H1 (cell line): ENCODE measurements at regions not wholly inside any gene's neighbourhood (a gene's known extent, or its start where the extent isn't known, plus 50 kb on each side); places are given as distances from the start of the nearest gene placed in this dataset.
A peak's percentile ranks its signal among the peaks of the same experiment; 100 is the strongest.

ENCODE experiments used
- CTCF ChIA-PET: fragments of 300-600 bp; sonication (Branson Sonifier 250); formaldehyde crosslinking; loops from one replicate; lab custom pipeline; 2021; ENCODE audit not compliant: partially characterized antibody; lab: Charles Lee
- POLR2A ChIA-PET: fragments of 300-600 bp; sonication (Branson Sonifier 250); formaldehyde crosslinking; loops from one replicate; lab custom pipeline; 2021; ENCODE audit warnings: inconsistent platforms; ENCODE audit not compliant: partially characterized antibody; lab: Charles Lee
- DNase-seq, 2 experiments: peaks; one replicate each; pipeline versions ENCODE4 v3.0.0 to v3.0.0-alpha.2; 2010 to 2022; ENCODE audit warnings: low spot score in 2 of 2, low read depth in 1 of 2, mixed read lengths in 1 of 2
- FAIRE-seq: peaks from 2 replicates; lab custom pipeline; 2011; peaks lifted over from hg19 to GRCh38; lab: Jason Lieb, UNC
- H2AFZ ChIP-seq: 2 replicates; pipeline ENCODE4 v1.8.1; 2012; ENCODE audit warnings: low read length, inconsistent platforms
- H2AK5ac ChIP-seq: 2 replicates; pipeline ENCODE4 v1.6.1; 2013; ENCODE audit warnings: low read depth, low read length
- H2BK120ac ChIP-seq: replicated peaks from 2 replicates; pipeline ENCODE3; 2013; ENCODE audit warnings: low read depth, low read length, inconsistent platforms
- H2BK12ac ChIP-seq: 2 replicates; pipeline ENCODE4 v1.6.1; 2013; ENCODE audit warnings: low read depth, low read length
- H2BK15ac ChIP-seq: 2 replicates; pipeline ENCODE4 v1.6.1; 2013; ENCODE audit warnings: low read length
- H2BK20ac ChIP-seq: 2 replicates; pipeline ENCODE4 v1.6.1; 2013; ENCODE audit warnings: low read length
- H2BK5ac ChIP-seq: 2 replicates; pipeline ENCODE4 v1.6.1; 2013; ENCODE audit warnings: low read depth, low read length
- H3K14ac ChIP-seq: 2 replicates; pipeline ENCODE4 v1.6.1; 2013; ENCODE audit warnings: inconsistent platforms; ENCODE audit not compliant: insufficient read length
- H3K18ac ChIP-seq: 2 replicates; pipeline ENCODE4 v1.6.1; 2013; ENCODE audit warnings: low read length; ENCODE audit errors: extremely low read depth
- H3K23ac ChIP-seq: 2 replicates; pipeline ENCODE4 v1.6.1; 2013; ENCODE audit warnings: inconsistent platforms; ENCODE audit not compliant: insufficient read length
- H3K23me2 ChIP-seq: 2 replicates; pipeline ENCODE4 v1.6.1; 2013; ENCODE audit warnings: low read depth, low read length
- H3K27ac ChIP-seq: 2 replicates; pipeline ENCODE4 v1.6.1; 2011; ENCODE audit warnings: low read depth, low read length, inconsistent platforms
- H3K27me3 ChIP-seq, 4 experiments: replicated peaks in 1 of 4; 1 replicate in 1 of 4; 2 replicates in 3 of 4; pipeline versions ENCODE4 v1.6.1 to v1.8.1; 2011 to 2013; ENCODE audit warnings: low read length in 3 of 4, mild to moderate bottlenecking in 3 of 4, inconsistent platforms in 2 of 4, mixed read lengths in 2 of 4, moderate library complexity in 1 of 4; ENCODE audit not compliant: control insufficient read depth in 3 of 4, insufficient read depth in 3 of 4; ENCODE audit errors: extremely low read depth in 1 of 4
- H3K36me3 ChIP-seq, 4 experiments: 2 replicates each; pipeline versions ENCODE4 v1.6.1 to v1.8.1; 2011 to 2013; ENCODE audit warnings: mild to moderate bottlenecking in 4 of 4, low read length in 3 of 4, moderate library complexity in 2 of 4, control low read depth in 1 of 4, inconsistent platforms in 1 of 4; ENCODE audit not compliant: insufficient read depth in 4 of 4, control insufficient read depth in 2 of 4
- H3K4ac ChIP-seq: replicated peaks from 2 replicates; pipeline ENCODE3; 2013; ENCODE audit warnings: low read length, low read depth, mixed read lengths, inconsistent platforms; ENCODE audit not compliant: insufficient read length
- H3K4me1 ChIP-seq, 4 experiments: replicated peaks in 1 of 4; 1 replicate in 1 of 4; 2 replicates in 3 of 4; pipeline versions ENCODE4 v1.6.1 to v1.8.1; 2011 to 2013; ENCODE audit warnings: low read length in 3 of 4, inconsistent platforms in 2 of 4, mixed read lengths in 1 of 4; ENCODE audit not compliant: insufficient read depth in 4 of 4, control insufficient read depth in 3 of 4
- H3K4me2 ChIP-seq, 2 experiments: 2 replicates each; pipeline versions ENCODE4 v1.6.1 to v1.8.1; 2011 to 2013; ENCODE audit warnings: low read depth in 2 of 2, low read length in 2 of 2, control low read depth in 1 of 2, inconsistent platforms in 1 of 2, mild to moderate bottlenecking in 1 of 2; ENCODE audit not compliant: insufficient read depth in 1 of 2
- H3K4me3 ChIP-seq, 4 experiments: fragments of 200-600, 300-600 bp in 1 of 4; sonication (generic), shearing (Covaris generic), sonication (Bioruptor Twin) in 1 of 4; 2 replicates each; pipeline versions ENCODE4 v1.5.1 to v1.8.1; 2011 to 2016; ENCODE audit warnings: low read length in 4 of 4, low read depth in 3 of 4, control low read depth in 2 of 4, inconsistent platforms in 2 of 4, mild to moderate bottlenecking in 2 of 4, mixed read lengths in 1 of 4, moderate library complexity in 1 of 4; ENCODE audit not compliant: insufficient read depth in 2 of 4; ENCODE audit errors: extremely low read depth in 1 of 4
- H3K56ac ChIP-seq: replicated peaks from 2 replicates; pipeline ENCODE3; 2013; ENCODE audit warnings: low read depth, mild to moderate bottlenecking, mixed read lengths, low read length, inconsistent platforms; ENCODE audit not compliant: insufficient read length
- H3K79me1 ChIP-seq: 2 replicates; pipeline ENCODE4 v1.6.1; 2013; ENCODE audit warnings: low read depth, low read length, control low read depth
- H3K79me2 ChIP-seq, 2 experiments: 2 replicates each; pipeline versions ENCODE4 v1.6.1 to v1.8.1; 2012 to 2013; ENCODE audit warnings: low read length in 2 of 2, mild to moderate bottlenecking in 2 of 2, inconsistent platforms in 1 of 2; ENCODE audit not compliant: insufficient read depth in 2 of 2, control insufficient read depth in 1 of 2
- H3K9ac ChIP-seq, 4 experiments: replicated peaks in 1 of 4; 1 replicate in 1 of 4; 2 replicates in 3 of 4; pipeline versions ENCODE4 v1.6.1 to v1.8.1; 2011 to 2013; ENCODE audit warnings: low read depth in 3 of 4, low read length in 3 of 4, control low read depth in 2 of 4, mild to moderate bottlenecking in 2 of 4, moderate library complexity in 2 of 4, inconsistent platforms in 1 of 4; ENCODE audit errors: extremely low read depth in 1 of 4
- H3K9me3 ChIP-seq, 2 experiments: 2 replicates each; pipeline versions ENCODE4 v1.6.1 to v1.8.1; 2012 to 2013; ENCODE audit warnings: mild to moderate bottlenecking in 2 of 2, moderate library complexity in 2 of 2, control low read depth in 1 of 2, inconsistent platforms in 1 of 2, low read depth in 1 of 2, low read length in 1 of 2, mixed read lengths in 1 of 2; ENCODE audit not compliant: insufficient read depth in 2 of 2
- H4K20me1 ChIP-seq, 2 experiments: replicated peaks in 1 of 2; 2 replicates each; pipeline versions ENCODE3 to v1.8.1; 2011 to 2013; ENCODE audit warnings: inconsistent platforms in 2 of 2, low read length in 2 of 2, mild to moderate bottlenecking in 1 of 2; ENCODE audit not compliant: insufficient read depth in 2 of 2, control insufficient read depth in 1 of 2
- H4K5ac ChIP-seq: 2 replicates; pipeline ENCODE4 v1.6.1; 2013; ENCODE audit warnings: low read length, low read depth, mixed read lengths, inconsistent platforms; ENCODE audit not compliant: insufficient read length
- H4K8ac ChIP-seq: 2 replicates; pipeline ENCODE4 v1.8.0; 2013; ENCODE audit warnings: mild to moderate bottlenecking, moderate library complexity, low read length, inconsistent platforms; ENCODE audit not compliant: insufficient read depth; ENCODE audit errors: extremely low read depth
- H4K91ac ChIP-seq: replicated peaks from 2 replicates; pipeline ENCODE3; 2013; ENCODE audit warnings: low read length, mixed read lengths, inconsistent platforms; ENCODE audit not compliant: insufficient read length
- ASH2L ChIP-seq: fragments of 200-600, 300-600 bp; sonication (generic); IDR thresholded peaks from one replicate; pipeline ENCODE4 v1.7.1; 2017; ENCODE audit warnings: low read length
- ATF3 ChIP-seq: IDR thresholded peaks from 2 replicates; pipeline ENCODE4 v1.6.1; 2011; ENCODE audit warnings: low read depth, mild to moderate bottlenecking, low read length; ENCODE audit not compliant: insufficient read depth
- BACH1 ChIP-seq: IDR thresholded peaks from 2 replicates; pipeline ENCODE4 v1.6.1; 2012; ENCODE audit warnings: low read length, improper control_type of control experiment
- CHD2 ChIP-seq: IDR thresholded peaks from 2 replicates; pipeline ENCODE4 v1.6.1; 2012; ENCODE audit warnings: low read length, improper control_type of control experiment
- CREB1 ChIP-seq: IDR thresholded peaks from 2 replicates; pipeline ENCODE4 v1.6.1; 2012; ENCODE audit warnings: inconsistent platforms
- FOSL1 ChIP-seq: IDR thresholded peaks from 2 replicates; pipeline ENCODE4 v1.6.1; 2011; ENCODE audit warnings: mild to moderate bottlenecking, low read depth, low read length, moderate library complexity; ENCODE audit not compliant: insufficient read depth
- HDAC6 ChIP-seq: IDR thresholded peaks from one replicate; pipeline ENCODE4 v1.7.1; 2012; ENCODE audit warnings: low read depth, mild to moderate bottlenecking, inconsistent platforms, low read length, moderate library complexity
- JUND ChIP-seq: IDR thresholded peaks from 2 replicates; pipeline ENCODE4 v1.6.1; 2011; ENCODE audit warnings: mild to moderate bottlenecking, improper control_type of control experiment, low read length
- MAFK ChIP-seq: IDR thresholded peaks from 2 replicates; pipeline ENCODE4 v1.6.1; 2012; ENCODE audit warnings: low read depth, mild to moderate bottlenecking, improper control_type of control experiment, low read length
- RAD21 ChIP-seq, 2 experiments: IDR thresholded peaks in 1 of 2; conservative IDR thresholded peaks in 1 of 2; 2 replicates each; pipeline ENCODE4 v1.6.1; 2011; ENCODE audit warnings: low read depth in 2 of 2, low read length in 2 of 2, improper control_type of control experiment in 1 of 2, inconsistent platforms in 1 of 2, mild to moderate bottlenecking in 1 of 2, moderate library complexity in 1 of 2
- SIRT6 ChIP-seq: IDR thresholded peaks from one replicate; pipeline ENCODE4 v1.7.1; 2012; ENCODE audit warnings: low read length, inconsistent platforms
- TAF7 ChIP-seq: optimal IDR thresholded peaks from 2 replicates; pipeline ENCODE3; 2011; ENCODE audit warnings: low read depth, mild to moderate bottlenecking, inconsistent platforms, low read length, moderate library complexity, borderline replicate concordance
- TF ChIP-seq, protein P1 (sequence below), 3 experiments: IDR thresholded peaks; 1 replicate in 2 of 3; 2 replicates in 1 of 3; pipeline versions ENCODE4 v1.5.1 to v1.6.1; 2011; ENCODE audit warnings: low read length in 3 of 3, mild to moderate bottlenecking in 3 of 3, inconsistent platforms in 2 of 3, low read depth in 1 of 3, moderate library complexity in 1 of 3; ENCODE audit not compliant: insufficient read depth in 1 of 3; ENCODE audit errors: control extremely low read depth in 1 of 3

DNA sequence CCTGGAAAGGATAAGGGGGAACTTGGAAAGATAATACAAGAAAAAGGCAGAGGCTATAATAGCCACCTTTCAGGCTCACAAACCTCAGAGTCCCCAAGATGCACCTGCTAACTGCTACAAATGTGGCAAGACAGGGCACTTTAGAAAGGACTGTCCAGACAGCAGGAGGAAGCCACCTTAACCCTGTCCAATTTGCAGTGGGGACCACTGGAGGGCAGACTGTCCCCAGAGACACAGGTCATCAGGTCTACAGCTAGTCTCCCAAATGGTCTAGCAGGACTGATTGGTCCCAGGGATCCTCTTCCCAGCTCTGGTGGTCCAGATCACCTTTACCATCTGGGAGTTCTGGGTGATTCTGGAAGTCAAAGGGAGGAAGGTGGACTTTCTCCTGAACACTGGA is 882.5 kb upstream of the GBE1 start:
- H3K4me2 ChIP-seq: no peak overlapping the region
- POLR2A ChIA-PET: no interaction called here
- CTCF ChIA-PET: interaction anchor here (0.8 to 1.9 kb wide), 6 partner anchors 11 to 899 kb away, joined by 3 to 5 read pairs (median 3); no protein-coding TSS in a partner anchor

More for the DNA sequence above, 882.5 kb upstream of the GBE1 start:
- Histone ChIP-seq H3K9ac (no peak overlapping the region), H3K23me2 (no peaks in the 10 kb centered on the region), H3K18ac (no peak overlapping the region), H3K56ac (no peak overlapping the region), H3K4ac (no peak overlapping the region), H2BK12ac (no peak overlapping the region), H3K27me3 (no peaks in the 10 kb centered on the region), H2BK5ac (no peak overlapping the region), H3K9me3 (peaks cover 9 to 12% of the 10 kb centered on the region in 2 experiments), H2BK15ac (no peak overlapping the region), H2AFZ (no peak overlapping the region), H3K4me3 (no peak overlapping the region), H2BK20ac (no peak overlapping the region), H2BK120ac (no peak overlapping the region), H3K27ac (no peak overlapping the region), H2AK5ac (no peak overlapping the region), H4K5ac (no peak overlapping the region), H4K20me1 (no peaks in the 10 kb centered on the region), H3K79me2 (no peaks in the 10 kb centered on the region), H3K23ac (no peak overlapping the region), H3K79me1 (no peaks in the 10 kb centered on the region), H4K91ac (no peak overlapping the region)
- FAIRE-seq: no peak
- peak in 1 of 2 experiments; percentile 17 for DNase-seq
- TF ChIP-seq ATF3 (no peak), CREB1 (no peak), ASH2L (no peak), TAF7 (no peak), MAFK (no peak), BACH1 (no peak), JUND (no peak), CHD2 (no peak), SIRT6 (no peak), RAD21 (IDR thresholded peaks at IDR 0.05 in 1 of 2, conservative IDR thresholded peaks at IDR 0.05 in 1 of 2; ENCODE audit: low read depth in 2 of 2, low read length in 2 of 2) (peak; percentile 83 to 87), HDAC6 (no peak), FOSL1 (no peak)
- TF ChIP-seq, protein P1, sequence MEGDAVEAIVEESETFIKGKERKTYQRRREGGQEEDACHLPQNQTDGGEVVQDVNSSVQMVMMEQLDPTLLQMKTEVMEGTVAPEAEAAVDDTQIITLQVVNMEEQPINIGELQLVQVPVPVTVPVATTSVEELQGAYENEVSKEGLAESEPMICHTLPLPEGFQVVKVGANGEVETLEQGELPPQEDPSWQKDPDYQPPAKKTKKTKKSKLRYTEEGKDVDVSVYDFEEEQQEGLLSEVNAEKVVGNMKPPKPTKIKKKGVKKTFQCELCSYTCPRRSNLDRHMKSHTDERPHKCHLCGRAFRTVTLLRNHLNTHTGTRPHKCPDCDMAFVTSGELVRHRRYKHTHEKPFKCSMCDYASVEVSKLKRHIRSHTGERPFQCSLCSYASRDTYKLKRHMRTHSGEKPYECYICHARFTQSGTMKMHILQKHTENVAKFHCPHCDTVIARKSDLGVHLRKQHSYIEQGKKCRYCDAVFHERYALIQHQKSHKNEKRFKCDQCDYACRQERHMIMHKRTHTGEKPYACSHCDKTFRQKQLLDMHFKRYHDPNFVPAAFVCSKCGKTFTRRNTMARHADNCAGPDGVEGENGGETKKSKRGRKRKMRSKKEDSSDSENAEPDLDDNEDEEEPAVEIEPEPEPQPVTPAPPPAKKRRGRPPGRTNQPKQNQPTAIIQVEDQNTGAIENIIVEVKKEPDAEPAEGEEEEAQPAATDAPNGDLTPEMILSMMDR (IDR thresholded peaks at IDR 0.05; ENCODE audit: control extremely low read depth in 1 of 3, insufficient read depth in 1 of 3, low read depth in 1 of 3, low read length in 3 of 3): peak; percentile 54 to 58 (median 55)
- TF ChIP-seq, all 59 proteins: peak for 2
- Histone ChIP-seq H4K8ac (no peak overlapping the region), H3K36me3 (no peaks in the 10 kb centered on the region), H3K4me1 (no peaks in the 10 kb centered on the region), H3K14ac (no peak overlapping the region)
